HepG2 (cell line): ENCODE measurements at regions not wholly inside any gene's neighbourhood (a gene's known extent, or its start where the extent isn't known, plus 50 kb on each side); places are given as distances from the start of the nearest gene placed in this dataset.

ENCODE experiments used
- ATAC-seq: fragments of 200-7000 bp; cut with Tn5 transposase; 3 replicates; pipeline ENCODE4 v1.9.1; 2020; ENCODE audit warnings: mild to moderate bottlenecking, moderate library complexity
- BruUV-seq: library from RNA; stranded (reverse); fragments of 400-500 nt; replicated peaks from 2 replicates; lab custom pipeline; 2021; lab: Mats Ljungman, UMichigan
- CTCF ChIA-PET: fragments of 300-600 bp; formaldehyde crosslinking; extraction: SDS; loops from one replicate; lab custom pipeline; 2021; ENCODE audit warnings: low total read pairs, inconsistent platforms, low intra/inter-chr PET ratio; lab: Yijun Ruan, JAX
- POLR2A ChIA-PET: fragments of 350-600 bp; sonication (Branson Sonifier 250); formaldehyde crosslinking; loops from one replicate; lab custom pipeline; 2020; ENCODE audit warnings: antibody characterized with exemption, inconsistent platforms; lab: Yijun Ruan, JAX
- DNase-seq: peaks from one replicate; pipeline ENCODE4 v3.0.0-alpha.2; 2015; ENCODE audit warnings: low spot score
- FAIRE-seq: peaks from 3 replicates; lab custom pipeline; 2011; peaks lifted over from hg19 to GRCh38; lab: Jason Lieb, UNC
- H2AFZ ChIP-seq: one replicate; pipeline ENCODE4 v1.6.1; 2011; ENCODE audit warnings: low read length, inconsistent platforms
- H3K27ac ChIP-seq: fragments of 300-600 bp; 3 replicates; pipeline ENCODE4 v1.8.0; 2011; ENCODE audit warnings: mixed run types, mild to moderate bottlenecking, mixed read lengths, low read length, inconsistent platforms; ENCODE audit not compliant: insufficient read depth; ENCODE audit errors: extremely low read length
- H3K27me3 ChIP-seq, 2 experiments: fragments of 200-600 bp in 1 of 2; 2 replicates in 1 of 2; 3 replicates in 1 of 2; pipeline versions ENCODE4 v1.6.0 to v1.8.0; 2011; ENCODE audit warnings: low read length in 2 of 2, mild to moderate bottlenecking in 2 of 2, moderate library complexity in 2 of 2, inconsistent platforms in 1 of 2; ENCODE audit not compliant: insufficient read depth in 2 of 2, control insufficient read depth in 1 of 2
- H3K36me3 ChIP-seq, 2 experiments: fragments of 200-600 bp in 1 of 2; replicated peaks in 1 of 2; 2 replicates in 1 of 2; 3 replicates in 1 of 2; pipeline versions ENCODE4 v1.5.1 to v1.8.0; 2011; ENCODE audit warnings: low read length in 2 of 2, inconsistent platforms in 1 of 2; ENCODE audit not compliant: insufficient read depth in 2 of 2, control insufficient read depth in 1 of 2
- H3K4me1 ChIP-seq: 2 replicates; pipeline ENCODE4 v1.5.1; 2012; ENCODE audit warnings: low read length, inconsistent platforms; ENCODE audit not compliant: insufficient read depth
- H3K4me2 ChIP-seq: 2 replicates; pipeline ENCODE4 v1.6.0; 2011; ENCODE audit warnings: low read depth, low read length, inconsistent platforms
- H3K4me3 ChIP-seq, 3 experiments: fragments of 200-600 bp in 1 of 3; sonication (generic), shearing (Covaris generic) in 1 of 3; replicated peaks in 1 of 3; 2 replicates each; pipeline ENCODE4 v1.5.1; 2011 to 2016; ENCODE audit warnings: low read length in 3 of 3, inconsistent platforms in 2 of 3, low read depth in 2 of 3, mild to moderate bottlenecking in 2 of 3, control low read depth in 1 of 3, mixed read lengths in 1 of 3; ENCODE audit not compliant: insufficient read depth in 1 of 3
- H3K79me2 ChIP-seq: one replicate; pipeline ENCODE4 v1.6.1; 2011; ENCODE audit warnings: low read length, inconsistent platforms; ENCODE audit not compliant: insufficient read depth
- H3K9ac ChIP-seq: 2 replicates; pipeline ENCODE4 v1.6.0; 2011; ENCODE audit warnings: mild to moderate bottlenecking, low read depth, low read length, inconsistent platforms; ENCODE audit not compliant: insufficient read depth
- H3K9me3 ChIP-seq: 2 replicates; pipeline ENCODE4 v1.5.1; 2012; ENCODE audit warnings: mild to moderate bottlenecking, low read length
- H4K20me1 ChIP-seq: 2 replicates; pipeline ENCODE4 v1.6.0; 2011; ENCODE audit warnings: inconsistent platforms, mild to moderate bottlenecking, low read length, moderate library complexity; ENCODE audit not compliant: insufficient read depth
- CCAR2 ChIP-seq: fragments of 200-400 bp; formaldehyde crosslinking; optimal IDR thresholded peaks from 2 replicates; pipeline ENCODE3; 2018; ENCODE audit warnings: low read depth, mild to moderate bottlenecking, low read length, moderate library complexity
- CEBPZ ChIP-seq: IDR thresholded peaks from 2 replicates; pipeline ENCODE4 v1.6.1; 2012; ENCODE audit warnings: low read length, improper control_type of control experiment
- DZIP1 ChIP-seq: sonication (generic); formaldehyde crosslinking; IDR thresholded peaks from 2 replicates; pipeline ENCODE4 v1.5.0; 2020; ENCODE audit warnings: mild to moderate bottlenecking, missing genetic modification reagents
- EHMT2 ChIP-seq: fragments of 200-600 bp; sonication (generic); IDR thresholded peaks from 2 replicates; pipeline ENCODE4 v1.7.0; 2017; ENCODE audit warnings: antibody characterized with exemption, low read depth, low read length, borderline replicate concordance
- NONO ChIP-seq, 2 experiments: fragments of 450-650 bp in 1 of 2; sonication (generic) in 1 of 2; formaldehyde crosslinking in 1 of 2; IDR thresholded peaks in 1 of 2; conservative IDR thresholded peaks in 1 of 2; 2 replicates each; pipeline versions ENCODE4 v1.6.1 to v1.8.0; 2017 to 2022; ENCODE audit warnings: mild to moderate bottlenecking in 1 of 2, missing genetic modification reagents in 1 of 2, moderate library complexity in 1 of 2
- NR2C2 ChIP-seq: sonication (generic); formaldehyde crosslinking; IDR thresholded peaks from 2 replicates; pipeline ENCODE4 v1.4.0; 2020; ENCODE audit warnings: missing genetic modification reagents, mild to moderate bottlenecking, moderate library complexity, borderline replicate concordance
- PHF20 ChIP-seq: sonication (generic); formaldehyde crosslinking; IDR thresholded peaks from 2 replicates; pipeline ENCODE4 v1.5.0; 2020; ENCODE audit warnings: mild to moderate bottlenecking, missing genetic modification reagents
- ZFX ChIP-seq: sonication (generic); formaldehyde crosslinking; IDR thresholded peaks from 2 replicates; pipeline ENCODE4 v1.4.0; 2020; ENCODE audit warnings: mild to moderate bottlenecking, low read depth, missing genetic modification reagents, moderate library complexity
- ZNF138 ChIP-seq: sonication (generic); formaldehyde crosslinking; IDR thresholded peaks from 2 replicates; pipeline ENCODE4 v1.5.0; 2020; ENCODE audit warnings: mild to moderate bottlenecking, low read depth, missing genetic modification reagents
- ZNF740 ChIP-seq: sonication (generic); formaldehyde crosslinking; IDR thresholded peaks from 2 replicates; pipeline ENCODE4 v1.4.0; 2020; ENCODE audit warnings: missing genetic modification reagents
- ZNF780A ChIP-seq: sonication (generic); formaldehyde crosslinking; IDR thresholded peaks from 2 replicates; pipeline ENCODE4 v1.8.0; 2022; ENCODE audit warnings: mild to moderate bottlenecking, missing genetic modification reagents, moderate library complexity
- WGBS: methylation state at CpG from one replicate; pipeline ENCODE4 v1.1.6; 2017; ENCODE audit warnings: low lambda C conversion rate; 5-methylcytosine and 5-hydroxymethylcytosine counted together
- in situ Hi-C: cut with HindIII; loops from 2 replicates; pipeline ENCODE4 v1.10.0; 2017; ENCODE audit warnings: low pct_unique_long_range_greater_than_20kb; ENCODE audit not compliant: extremely low pct_ligation_motif_present
- intact Hi-C: fragments of 100-400 bp; cut with micrococcal nuclease; formaldehyde crosslinking; loops from one replicate; pipeline ENCODE4 v1.10.0; 2022; ENCODE audit not compliant: unreplicated experiment

- no peaks in the 10 kb centered on the region for H4K20me1 ChIP-seq
- ATAC-seq, result no peak
- no peak for DNase-seq
- TF ChIP-seq ZNF138 (CRISPR knock-in tag) (no peak), NR2C2 (CRISPR knock-in tag) (no peak), NONO (IDR thresholded peaks at IDR 0.05) (no peak), NONO (CRISPR knock-in tag; conservative IDR thresholded peaks at IDR 0.05) (no peak), CCAR2 (no peak), ZNF740 (CRISPR knock-in tag) (no peak), ZFX (CRISPR knock-in tag) (no peak), PHF20 (CRISPR knock-in tag) (no peak), ZNF780A (CRISPR knock-in tag) (no peak), CEBPZ (no peak), EHMT2 (no peak), DZIP1 (CRISPR knock-in tag) (no peak)
- H3K4me3 ChIP-seq, result no peak overlapping the region
- H3K79me2 ChIP-seq, result no peaks in the 10 kb centered on the region
- WGBS, result 6% methylated on average over 3 of the region's 3 CpGs
- BruUV-seq, result no TSS peak
- FAIRE-seq, result no peak
- POLR2A ChIA-PET, result no interaction called here
- no peaks in the 10 kb centered on the region for H3K36me3 ChIP-seq
- H3K4me1 ChIP-seq, result no peaks in the 10 kb centered on the region
- no peak overlapping the region for H3K4me2 ChIP-seq
- H3K9me3 ChIP-seq, result no peaks in the 10 kb centered on the region
- no peak overlapping the region for H2AFZ ChIP-seq
- H3K9ac ChIP-seq, result no peak overlapping the region
- no peak overlapping the region for H3K27ac ChIP-seq
- in situ Hi-C loops (no loop called here), intact Hi-C loops (no loop called here)
- CTCF ChIA-PET, result no interaction called here
- no peaks in the 10 kb centered on the region for H3K27me3 ChIP-seq
Measured at GRCh38 chrX:4206941-4207340, 493.5 kb upstream of the PRKX start.
